ENCODE measurements at regions not wholly inside any gene's neighbourhood (a gene's known extent, or its start where the extent isn't known, plus 50 kb on each side); places are given as distances from the start of the nearest gene placed in this dataset.

- RAD21 ChIA-PET (ENCODE audit: unreplicated experiment): interaction anchor here (0.6 to 5.1 kb wide), 18 partner anchors 9 to 271 kb away, joined by 3 to 35 read pairs (median 4); partner anchors contain the start of gene MYLIP
- Histone ChIP-seq H3K27me3 (replicated peaks in 1 of 2; ENCODE audit: control insufficient read depth in 2 of 2, insufficient read depth in 2 of 2, low read length in 1 of 2) (no peaks in the 10 kb centered on the region), H3K27ac (ENCODE audit: control insufficient read depth, insufficient read depth) (peak overlapping the region; percentile 45), H3K4me3 (no peak overlapping the region), H3K4me2 (ENCODE audit: control insufficient read depth, insufficient read depth) (peak overlapping the region; percentile 38; the same call in 1 of the 2 replicates), H3K9ac (ENCODE audit: control insufficient read depth, insufficient read depth, low read length) (peak overlapping the region; percentile 43), H3K36me3 (ENCODE audit: control insufficient read depth in 2 of 2, insufficient read depth in 2 of 2, low read length in 1 of 2) (no peaks in the 10 kb centered on the region), H3K9me3 (replicated peaks; ENCODE audit: control insufficient read depth, insufficient read depth, low read length) (no peaks in the 10 kb centered on the region; the same call in 1 of the 3 replicates), H4K20me1 (ENCODE audit: control insufficient read depth, insufficient read depth) (no peaks in the 10 kb centered on the region), H2AFZ (ENCODE audit: control insufficient read depth, low read depth, low read length) (peak overlapping the region; percentile 79), H3K79me2 (ENCODE audit: control insufficient read depth, insufficient read depth, low read length) (no peaks in the 10 kb centered on the region), H3K4me1 (ENCODE audit: control insufficient read depth, insufficient read depth, low read length) (peaks cover 26% of the 10 kb centered on the region; the same call in 1 of the 2 replicates)
- FAIRE-seq: no peak
- POLR2A ChIA-PET: interaction anchor here (0.5 to 1.8 kb wide), 6 partner anchors 9 to 299 kb away, joined by 3 to 4 read pairs (median 4); partner anchors contain the start of gene DTNBP1
- WGBS (ENCODE audit: insufficient coverage, insufficient replicate concordance, low lambda C conversion rate, missing lambda C conversion rate): 67% methylated on average over 3 of the region's 3 CpGs
- DNase-seq (ENCODE audit: low read depth, low spot score): no peak
- in situ Hi-C loops (cut with MboI) (no loop called here), intact Hi-C loops (cut with micrococcal nuclease; ENCODE audit: unreplicated experiment) (loop anchor here (2.0 to 10.0 kb wide), 2 partner anchors 61 to 187 kb away; no protein-coding TSS in a partner anchor)
- peak; percentile 91 for ATAC-seq
- no TSS peak for BruUV-seq (replicated peaks)
- CTCF ChIA-PET: interaction anchor here (1.0 to 2.0 kb wide), 9 partner anchors 18 to 185 kb away, joined by 3 to 7 read pairs (median 3); partner anchors contain the start of gene MYLIP
- SMC1A ChIA-PET (ENCODE audit: uncharacterized antibody, unreplicated experiment): interaction anchor here (0.6 to 2.6 kb wide), 22 partner anchors 8 to 221 kb away, joined by 3 to 14 read pairs (median 4); partner anchors contain the start of gene MYLIP
- TF ChIP-seq RB1 (IDR thresholded peaks at IDR 0.05; ENCODE audit: borderline replicate concordance) (no peak), STAT3 (IDR thresholded peaks at IDR 0.05; ENCODE audit: low read depth, low read length) (no peak), MEF2B (IDR thresholded peaks at IDR 0.05; ENCODE audit: partially characterized antibody, poor library complexity, severe bottlenecking) (no peak), GATAD2B (conservative IDR thresholded peaks at IDR 0.05; ENCODE audit: low read depth) (peak; percentile 19; the same call in 1 of the 2 replicates), EED (IDR thresholded peaks at IDR 0.05; ENCODE audit: low read depth) (no peak), IKZF1 (conservative IDR thresholded peaks at IDR 0.05) (no peak), TCF7 (IDR thresholded peaks at IDR 0.05; ENCODE audit: borderline replicate concordance) (peak; percentile 73; the same call in 1 of the 2 replicates), PKNOX1 (IDR thresholded peaks at IDR 0.05) (0 out of 2 replicates have a peak, but pooled peaks have one; percentile 17), RAD21 (IDR thresholded peaks at IDR 0.05; ENCODE audit: insufficient read depth, low read depth, low read length) (0 out of 2 replicates have a peak, but pooled peaks have one; percentile 0), TARDBP (IDR thresholded peaks at IDR 0.05; ENCODE audit: borderline replicate concordance) (no peak), RELB (IDR thresholded peaks at IDR 0.05; ENCODE audit: low read depth) (peak; percentile 79), MLLT1 (IDR thresholded peaks at IDR 0.05) (peak; percentile 17; the same call in 1 of the 2 replicates), STAT1 (conservative IDR thresholded peaks at IDR 0.05) (no peak), ASH2L (IDR thresholded peaks at IDR 0.05; ENCODE audit: borderline replicate concordance, low read depth) (no peak), ATF2 (IDR thresholded peaks at IDR 0.05; ENCODE audit: low read length) (0 out of 2 replicates have a peak, but pooled peaks have one; percentile 35), ZNF384 (IDR thresholded peaks at IDR 0.05; ENCODE audit: borderline replicate concordance, low read depth, low read length) (no peak)
Observed at GRCh38 chr6:15961635-15962448, 167.0 kb upstream of the MYLIP start.

All from GM12878 (cell line).